K562 (cell line): ENCODE measurements at regions not wholly inside any gene's neighbourhood (a gene's known extent, or its start where the extent isn't known, plus 50 kb on each side); places are given as distances from the start of the nearest gene placed in this dataset.

Experiments
- TF ChIP-seq, protein P1 (sequence below): fragments of 200-600 bp; sonication (generic); IDR thresholded peaks from one replicate; pipeline ENCODE4 v1.6.1; 2012; ENCODE audit warnings: mild to moderate bottlenecking, low read depth, low read length, inconsistent platforms

DNA sequence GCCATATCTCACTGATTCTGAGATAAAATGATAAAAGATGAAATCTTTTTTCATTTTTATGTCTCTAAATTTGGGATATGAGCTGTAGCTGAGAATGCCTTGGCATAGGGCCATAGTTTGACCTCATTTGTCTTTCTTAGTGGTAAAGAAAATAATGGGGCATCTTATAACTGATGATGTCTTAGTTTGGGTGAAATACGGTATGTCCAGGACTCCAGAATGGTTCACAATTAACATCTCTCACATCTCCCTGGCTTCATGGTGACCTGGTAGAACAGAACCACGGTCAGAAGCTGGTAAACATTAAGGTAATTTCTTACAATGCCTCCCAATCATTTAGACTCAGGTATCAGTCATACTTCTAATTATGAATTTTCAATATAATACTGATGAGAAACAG lies 250.8 kb downstream of the MAT2B start (continued):
- TF ChIP-seq, protein P1, sequence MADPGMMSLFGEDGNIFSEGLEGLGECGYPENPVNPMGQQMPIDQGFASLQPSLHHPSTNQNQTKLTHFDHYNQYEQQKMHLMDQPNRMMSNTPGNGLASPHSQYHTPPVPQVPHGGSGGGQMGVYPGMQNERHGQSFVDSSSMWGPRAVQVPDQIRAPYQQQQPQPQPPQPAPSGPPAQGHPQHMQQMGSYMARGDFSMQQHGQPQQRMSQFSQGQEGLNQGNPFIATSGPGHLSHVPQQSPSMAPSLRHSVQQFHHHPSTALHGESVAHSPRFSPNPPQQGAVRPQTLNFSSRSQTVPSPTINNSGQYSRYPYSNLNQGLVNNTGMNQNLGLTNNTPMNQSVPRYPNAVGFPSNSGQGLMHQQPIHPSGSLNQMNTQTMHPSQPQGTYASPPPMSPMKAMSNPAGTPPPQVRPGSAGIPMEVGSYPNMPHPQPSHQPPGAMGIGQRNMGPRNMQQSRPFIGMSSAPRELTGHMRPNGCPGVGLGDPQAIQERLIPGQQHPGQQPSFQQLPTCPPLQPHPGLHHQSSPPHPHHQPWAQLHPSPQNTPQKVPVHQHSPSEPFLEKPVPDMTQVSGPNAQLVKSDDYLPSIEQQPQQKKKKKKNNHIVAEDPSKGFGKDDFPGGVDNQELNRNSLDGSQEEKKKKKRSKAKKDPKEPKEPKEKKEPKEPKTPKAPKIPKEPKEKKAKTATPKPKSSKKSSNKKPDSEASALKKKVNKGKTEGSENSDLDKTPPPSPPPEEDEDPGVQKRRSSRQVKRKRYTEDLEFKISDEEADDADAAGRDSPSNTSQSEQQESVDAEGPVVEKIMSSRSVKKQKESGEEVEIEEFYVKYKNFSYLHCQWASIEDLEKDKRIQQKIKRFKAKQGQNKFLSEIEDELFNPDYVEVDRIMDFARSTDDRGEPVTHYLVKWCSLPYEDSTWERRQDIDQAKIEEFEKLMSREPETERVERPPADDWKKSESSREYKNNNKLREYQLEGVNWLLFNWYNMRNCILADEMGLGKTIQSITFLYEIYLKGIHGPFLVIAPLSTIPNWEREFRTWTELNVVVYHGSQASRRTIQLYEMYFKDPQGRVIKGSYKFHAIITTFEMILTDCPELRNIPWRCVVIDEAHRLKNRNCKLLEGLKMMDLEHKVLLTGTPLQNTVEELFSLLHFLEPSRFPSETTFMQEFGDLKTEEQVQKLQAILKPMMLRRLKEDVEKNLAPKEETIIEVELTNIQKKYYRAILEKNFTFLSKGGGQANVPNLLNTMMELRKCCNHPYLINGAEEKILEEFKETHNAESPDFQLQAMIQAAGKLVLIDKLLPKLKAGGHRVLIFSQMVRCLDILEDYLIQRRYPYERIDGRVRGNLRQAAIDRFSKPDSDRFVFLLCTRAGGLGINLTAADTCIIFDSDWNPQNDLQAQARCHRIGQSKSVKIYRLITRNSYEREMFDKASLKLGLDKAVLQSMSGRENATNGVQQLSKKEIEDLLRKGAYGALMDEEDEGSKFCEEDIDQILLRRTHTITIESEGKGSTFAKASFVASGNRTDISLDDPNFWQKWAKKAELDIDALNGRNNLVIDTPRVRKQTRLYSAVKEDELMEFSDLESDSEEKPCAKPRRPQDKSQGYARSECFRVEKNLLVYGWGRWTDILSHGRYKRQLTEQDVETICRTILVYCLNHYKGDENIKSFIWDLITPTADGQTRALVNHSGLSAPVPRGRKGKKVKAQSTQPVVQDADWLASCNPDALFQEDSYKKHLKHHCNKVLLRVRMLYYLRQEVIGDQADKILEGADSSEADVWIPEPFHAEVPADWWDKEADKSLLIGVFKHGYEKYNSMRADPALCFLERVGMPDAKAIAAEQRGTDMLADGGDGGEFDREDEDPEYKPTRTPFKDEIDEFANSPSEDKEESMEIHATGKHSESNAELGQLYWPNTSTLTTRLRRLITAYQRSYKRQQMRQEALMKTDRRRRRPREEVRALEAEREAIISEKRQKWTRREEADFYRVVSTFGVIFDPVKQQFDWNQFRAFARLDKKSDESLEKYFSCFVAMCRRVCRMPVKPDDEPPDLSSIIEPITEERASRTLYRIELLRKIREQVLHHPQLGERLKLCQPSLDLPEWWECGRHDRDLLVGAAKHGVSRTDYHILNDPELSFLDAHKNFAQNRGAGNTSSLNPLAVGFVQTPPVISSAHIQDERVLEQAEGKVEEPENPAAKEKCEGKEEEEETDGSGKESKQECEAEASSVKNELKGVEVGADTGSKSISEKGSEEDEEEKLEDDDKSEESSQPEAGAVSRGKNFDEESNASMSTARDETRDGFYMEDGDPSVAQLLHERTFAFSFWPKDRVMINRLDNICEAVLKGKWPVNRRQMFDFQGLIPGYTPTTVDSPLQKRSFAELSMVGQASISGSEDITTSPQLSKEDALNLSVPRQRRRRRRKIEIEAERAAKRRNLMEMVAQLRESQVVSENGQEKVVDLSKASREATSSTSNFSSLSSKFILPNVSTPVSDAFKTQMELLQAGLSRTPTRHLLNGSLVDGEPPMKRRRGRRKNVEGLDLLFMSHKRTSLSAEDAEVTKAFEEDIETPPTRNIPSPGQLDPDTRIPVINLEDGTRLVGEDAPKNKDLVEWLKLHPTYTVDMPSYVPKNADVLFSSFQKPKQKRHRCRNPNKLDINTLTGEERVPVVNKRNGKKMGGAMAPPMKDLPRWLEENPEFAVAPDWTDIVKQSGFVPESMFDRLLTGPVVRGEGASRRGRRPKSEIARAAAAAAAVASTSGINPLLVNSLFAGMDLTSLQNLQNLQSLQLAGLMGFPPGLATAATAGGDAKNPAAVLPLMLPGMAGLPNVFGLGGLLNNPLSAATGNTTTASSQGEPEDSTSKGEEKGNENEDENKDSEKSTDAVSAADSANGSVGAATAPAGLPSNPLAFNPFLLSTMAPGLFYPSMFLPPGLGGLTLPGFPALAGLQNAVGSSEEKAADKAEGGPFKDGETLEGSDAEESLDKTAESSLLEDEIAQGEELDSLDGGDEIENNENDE, result no peak
